Calu3 (cell line): ENCODE measurements at regions not wholly inside any gene's neighbourhood (a gene's known extent, or its start where the extent isn't known, plus 50 kb on each side); places are given as distances from the start of the nearest gene placed in this dataset.
"Not testable (repeated sequence)": the region's sequence is repeated elsewhere in the genome, so short reads cannot be mapped to it uniquely, and the experiment has no call there.

Experiments
- BruUV-seq: library from RNA; stranded (reverse); fragments of 400-500 nt; replicated peaks from 2 replicates; lab custom pipeline; 2021; lab: Mats Ljungman, UMichigan
- CTCF ChIA-PET: fragments of 300-600 bp; sonication (Branson Sonifier 250); formaldehyde crosslinking; loops from one replicate; lab custom pipeline; 2022; ENCODE audit warnings: antibody characterized with exemption; lab: Charles Lee
- DNase-seq: peaks from one replicate; pipeline ENCODE4 v3.0.0; 2022
- H3K27ac Mint-ChIP-seq: one replicate; pipeline ENCODE4 v1.8.0; 2022; ENCODE audit warnings: mixed read lengths; ENCODE audit not compliant: unreplicated experiment
- H3K27me3 Mint-ChIP-seq: one replicate; pipeline ENCODE4 v1.8.0; 2022; ENCODE audit warnings: mixed read lengths; ENCODE audit not compliant: unreplicated experiment
- H3K36me3 Mint-ChIP-seq: one replicate; pipeline ENCODE4 v1.8.0; 2022; ENCODE audit warnings: mild to moderate bottlenecking, moderate library complexity, mixed read lengths; ENCODE audit not compliant: insufficient read depth, unreplicated experiment
- H3K4me1 Mint-ChIP-seq: one replicate; pipeline ENCODE4 v1.8.0; 2022; ENCODE audit warnings: mild to moderate bottlenecking, low read depth, mixed read lengths; ENCODE audit not compliant: unreplicated experiment
- H3K4me3 Mint-ChIP-seq: one replicate; pipeline ENCODE4 v1.8.0; 2022; ENCODE audit warnings: mild to moderate bottlenecking, low read depth, moderate library complexity, mixed read lengths; ENCODE audit not compliant: unreplicated experiment
- H3K9me3 Mint-ChIP-seq: one replicate; pipeline ENCODE4 v1.8.0; 2022; ENCODE audit warnings: low read depth, mixed read lengths; ENCODE audit not compliant: unreplicated experiment
- intact Hi-C: fragments of 100-400 bp; cut with micrococcal nuclease; formaldehyde crosslinking; loops from one replicate; pipeline ENCODE4 v1.10.0; 2022; ENCODE audit not compliant: unreplicated experiment
- TF ChIP-seq, protein P1 (sequence below): fragments of 200-600 bp; IDR thresholded peaks from one replicate; pipeline ENCODE4 v1.8.0; 2022; ENCODE audit warnings: antibody characterized with exemption; ENCODE audit not compliant: unreplicated experiment

DNA sequence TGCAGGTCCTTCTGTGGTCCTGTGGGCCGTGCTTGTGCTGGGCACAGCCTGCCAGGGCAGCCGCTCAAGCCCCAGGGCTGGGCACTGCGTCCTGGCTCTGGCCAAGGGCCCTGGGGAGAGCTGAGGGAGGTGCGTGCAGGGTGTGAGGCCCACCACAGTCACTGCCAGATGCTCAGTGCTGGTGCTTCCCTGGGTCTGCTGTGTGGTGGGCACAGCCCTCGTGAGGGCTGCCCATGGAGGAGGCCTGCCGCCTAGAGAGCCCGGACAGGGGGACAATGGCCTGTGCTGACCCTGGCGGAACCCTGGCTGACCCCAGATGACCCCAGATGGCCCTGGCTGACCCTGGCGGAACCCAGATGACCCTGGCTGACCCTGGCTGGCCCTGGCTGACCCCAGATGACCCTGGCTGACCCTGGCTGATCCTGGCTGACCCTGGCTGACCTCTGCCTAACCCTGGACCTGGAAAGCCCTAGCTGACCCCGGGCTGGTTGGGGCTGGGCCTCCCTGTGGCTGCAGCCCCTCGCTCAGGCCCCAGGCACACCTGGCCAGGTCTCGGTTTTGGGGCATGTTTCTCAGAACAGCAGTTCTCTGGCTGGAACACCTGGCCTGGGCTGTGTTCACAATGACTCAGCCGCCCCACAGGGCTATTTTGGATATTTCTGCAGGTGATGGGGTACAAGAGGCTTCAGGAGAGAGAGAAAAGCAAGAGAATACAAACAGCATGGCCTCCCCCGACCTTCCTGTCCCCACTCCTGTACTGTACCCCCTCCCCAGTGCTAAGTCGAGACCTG, 55.4 kb downstream of the TMEM121 start:
- H3K9me3 Mint-ChIP-seq = peaks cover 14% of the 10 kb centered on the region
- peaks cover 8% of the 10 kb centered on the region for H3K4me1 Mint-ChIP-seq
- H3K27me3 Mint-ChIP-seq = peaks cover 37% of the 10 kb centered on the region
- intact Hi-C loops = no loop called here
- no TSS peak for BruUV-seq
- no peak for DNase-seq
- H3K27ac Mint-ChIP-seq = no peak overlapping the region
- CTCF ChIA-PET = no interaction called here
- no peaks in the 10 kb centered on the region for H3K36me3 Mint-ChIP-seq
- H3K4me3 Mint-ChIP-seq = no peak overlapping the region
- TF ChIP-seq, protein P1, sequence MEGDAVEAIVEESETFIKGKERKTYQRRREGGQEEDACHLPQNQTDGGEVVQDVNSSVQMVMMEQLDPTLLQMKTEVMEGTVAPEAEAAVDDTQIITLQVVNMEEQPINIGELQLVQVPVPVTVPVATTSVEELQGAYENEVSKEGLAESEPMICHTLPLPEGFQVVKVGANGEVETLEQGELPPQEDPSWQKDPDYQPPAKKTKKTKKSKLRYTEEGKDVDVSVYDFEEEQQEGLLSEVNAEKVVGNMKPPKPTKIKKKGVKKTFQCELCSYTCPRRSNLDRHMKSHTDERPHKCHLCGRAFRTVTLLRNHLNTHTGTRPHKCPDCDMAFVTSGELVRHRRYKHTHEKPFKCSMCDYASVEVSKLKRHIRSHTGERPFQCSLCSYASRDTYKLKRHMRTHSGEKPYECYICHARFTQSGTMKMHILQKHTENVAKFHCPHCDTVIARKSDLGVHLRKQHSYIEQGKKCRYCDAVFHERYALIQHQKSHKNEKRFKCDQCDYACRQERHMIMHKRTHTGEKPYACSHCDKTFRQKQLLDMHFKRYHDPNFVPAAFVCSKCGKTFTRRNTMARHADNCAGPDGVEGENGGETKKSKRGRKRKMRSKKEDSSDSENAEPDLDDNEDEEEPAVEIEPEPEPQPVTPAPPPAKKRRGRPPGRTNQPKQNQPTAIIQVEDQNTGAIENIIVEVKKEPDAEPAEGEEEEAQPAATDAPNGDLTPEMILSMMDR = no peak

GRCh38 chr14:105582639-105583038, 56.3 kb downstream of the TMEM121 start:
- BruUV-seq = no TSS peak
- H3K27ac Mint-ChIP-seq = no peak overlapping the region
- H3K4me1 Mint-ChIP-seq = peaks cover 8% of the 10 kb centered on the region
- TF ChIP-seq, protein P1 = no peak
- peaks cover 9% of the 10 kb centered on the region for H3K9me3 Mint-ChIP-seq
- peaks cover 28% of the 10 kb centered on the region for H3K27me3 Mint-ChIP-seq
- intact Hi-C loops = no loop called here
- H3K36me3 Mint-ChIP-seq = no peaks in the 10 kb centered on the region
- DNase-seq = no peak
- CTCF ChIA-PET = no interaction called here
- H3K4me3 Mint-ChIP-seq = no peak overlapping the region

DNA sequence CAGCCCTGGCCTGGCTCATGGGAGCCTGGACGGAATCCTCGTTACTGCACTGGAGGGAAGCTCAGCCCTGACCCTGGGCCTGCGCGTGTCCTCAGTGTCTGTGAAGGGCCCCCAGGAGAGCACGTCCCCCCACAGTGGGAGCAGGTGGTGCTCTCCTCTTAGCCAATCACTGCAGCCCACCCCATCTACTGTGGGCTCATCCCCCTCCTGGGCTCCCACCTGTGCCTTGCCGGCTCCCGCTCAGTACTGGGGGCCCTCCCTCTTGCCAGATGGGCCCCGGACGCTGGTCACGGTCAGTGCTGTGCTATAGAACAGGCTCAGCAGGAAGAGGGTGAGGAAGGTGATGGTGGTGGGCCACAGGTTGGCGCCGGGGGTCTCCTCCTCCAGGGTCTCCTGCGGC, 57.5 kb downstream of the TMEM121 start:
- BruUV-seq, CTCF ChIA-PET, DNase-seq, H3K4me3 Mint-ChIP-seq, H3K36me3 Mint-ChIP-seq, intact Hi-C loops, H3K9me3 Mint-ChIP-seq, H3K4me1 Mint-ChIP-seq, H3K27ac Mint-ChIP-seq: not testable (repeated sequence)
- H3K27me3 Mint-ChIP-seq = peaks cover 16% of the 10 kb centered on the region

DNA sequence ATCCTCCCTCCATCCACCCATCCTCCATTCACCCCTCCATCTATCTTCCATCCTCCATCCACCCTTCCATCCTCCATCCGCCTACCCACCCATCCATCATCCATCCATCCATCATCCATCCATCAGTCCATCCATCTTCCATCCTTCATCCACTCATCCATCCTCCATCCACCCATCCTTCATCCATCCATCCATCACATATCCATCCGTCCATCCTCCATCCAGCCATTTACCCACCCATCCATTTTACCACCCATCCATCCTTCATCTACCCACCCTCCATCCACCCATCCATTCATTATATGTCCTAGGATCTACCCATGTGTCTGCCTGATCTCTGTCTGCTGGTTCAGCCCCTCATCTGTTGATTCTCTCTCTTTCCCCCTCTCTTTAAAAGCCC, 58.9 kb downstream of the TMEM121 start:
- CTCF ChIA-PET, DNase-seq, intact Hi-C loops, H3K9me3 Mint-ChIP-seq, H3K4me3 Mint-ChIP-seq, H3K36me3 Mint-ChIP-seq, BruUV-seq, H3K27ac Mint-ChIP-seq, H3K4me1 Mint-ChIP-seq: not testable (repeated sequence)
- peaks cover 16% of the 10 kb centered on the region for H3K27me3 Mint-ChIP-seq

DNA sequence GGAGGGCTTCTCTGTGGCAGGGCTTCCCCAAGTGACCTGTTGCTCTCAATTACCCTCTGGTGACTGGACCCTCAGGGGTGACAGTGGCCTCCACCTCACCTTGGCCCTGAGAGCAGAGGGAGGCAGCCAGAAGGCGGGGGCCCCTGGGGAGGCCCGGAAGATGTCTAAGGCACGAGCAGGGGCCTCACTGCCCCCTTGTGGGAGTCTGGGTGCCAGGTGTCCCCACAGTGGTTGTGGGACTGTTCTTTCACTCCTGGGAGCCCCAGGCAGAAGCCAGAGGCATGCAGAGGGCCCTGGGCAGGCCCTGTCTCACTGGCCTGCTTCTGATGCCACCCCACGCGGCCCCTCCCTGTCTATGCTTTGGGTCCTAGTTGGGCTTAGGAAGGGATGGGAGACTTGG, 59.3 kb downstream of the TMEM121 start:
- H3K4me3 Mint-ChIP-seq, H3K4me1 Mint-ChIP-seq, H3K9me3 Mint-ChIP-seq, intact Hi-C loops, DNase-seq, H3K27ac Mint-ChIP-seq, BruUV-seq, H3K36me3 Mint-ChIP-seq, CTCF ChIA-PET: not testable (repeated sequence)
- H3K27me3 Mint-ChIP-seq = peaks cover 16% of the 10 kb centered on the region

GRCh38 chr14:105586144-105586872, 59.9 kb downstream of the TMEM121 start:
- CTCF ChIA-PET, DNase-seq: not testable (repeated sequence)

GRCh38 chr14:105587034-105587433, 60.7 kb downstream of the TMEM121 start:
- BruUV-seq, H3K4me3 Mint-ChIP-seq, CTCF ChIA-PET, DNase-seq, H3K4me1 Mint-ChIP-seq, H3K9me3 Mint-ChIP-seq, H3K27ac Mint-ChIP-seq, H3K36me3 Mint-ChIP-seq, intact Hi-C loops: not testable (repeated sequence)
- H3K27me3 Mint-ChIP-seq = peaks cover 16% of the 10 kb centered on the region

More at GRCh38 chr14:105586144-105586872, 59.9 kb downstream of the TMEM121 start:
- H3K9me3 Mint-ChIP-seq, H3K4me3 Mint-ChIP-seq, BruUV-seq, H3K4me1 Mint-ChIP-seq, intact Hi-C loops, H3K36me3 Mint-ChIP-seq, H3K27ac Mint-ChIP-seq: not testable (repeated sequence)
- peaks cover 16% of the 10 kb centered on the region for H3K27me3 Mint-ChIP-seq

DNA sequence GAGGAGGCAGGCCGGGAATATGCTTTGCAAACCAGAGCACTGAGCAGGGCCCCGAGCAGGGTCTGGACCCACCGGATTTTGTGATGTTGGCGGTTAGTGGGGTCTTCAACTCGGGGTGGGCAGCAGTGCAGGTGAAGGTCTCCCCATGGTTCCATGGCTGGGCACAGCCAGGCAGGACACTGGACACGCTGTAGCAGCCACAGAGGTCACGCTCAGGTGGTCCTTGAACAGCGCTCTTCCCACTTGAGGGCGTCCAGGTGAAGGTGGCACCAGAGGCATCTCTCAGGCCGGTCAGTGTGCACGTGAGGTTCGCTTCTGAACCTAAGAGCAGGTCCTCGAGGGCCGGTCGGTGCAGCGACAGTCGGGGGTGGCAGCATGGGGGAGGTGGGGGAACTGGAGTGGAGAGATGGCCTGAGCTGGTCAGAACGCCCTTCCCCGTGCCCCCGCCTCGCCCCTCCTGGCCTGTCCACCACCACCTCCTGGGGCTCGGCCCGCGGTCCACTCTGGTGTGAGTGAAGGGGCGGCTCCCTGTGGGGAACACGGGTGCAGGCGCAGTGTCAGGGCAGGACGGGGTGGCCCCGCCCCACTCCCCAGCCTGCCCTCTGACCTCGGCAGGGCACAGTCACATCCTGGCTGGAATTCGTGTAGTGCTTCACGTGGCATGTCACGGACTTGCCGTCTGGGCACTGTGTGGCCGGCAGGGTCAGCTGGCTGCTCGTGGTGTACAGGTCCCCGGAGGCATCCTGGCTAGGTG, 61.3 kb downstream of the TMEM121 start:
- CTCF ChIA-PET, H3K27ac Mint-ChIP-seq, H3K36me3 Mint-ChIP-seq, intact Hi-C loops, BruUV-seq, H3K4me3 Mint-ChIP-seq, DNase-seq, H3K4me1 Mint-ChIP-seq, H3K9me3 Mint-ChIP-seq: not testable (repeated sequence)
- H3K27me3 Mint-ChIP-seq = peaks cover 16% of the 10 kb centered on the region
